ENCODE measurements at regions not wholly inside any gene's neighbourhood (a gene's known extent, or its start where the extent isn't known, plus 50 kb on each side); places are given as distances from the start of the nearest gene placed in this dataset.

- DNase-seq (ENCODE audit: low read depth, low spot score) = no peak
- Histone ChIP-seq H3K9me3 (ENCODE audit: control insufficient read depth, insufficient read depth, low read length) (no peaks in the 10 kb centered on the region), H3K27me3 (ENCODE audit: control insufficient read depth, insufficient read depth, low read length) (no peaks in the 10 kb centered on the region), H3K27ac (ENCODE audit: low read depth, low read length) (no peak overlapping the region), H3K4me3 (ENCODE audit: low read depth, low read length) (no peak overlapping the region)
- TF ChIP-seq, protein P1, sequence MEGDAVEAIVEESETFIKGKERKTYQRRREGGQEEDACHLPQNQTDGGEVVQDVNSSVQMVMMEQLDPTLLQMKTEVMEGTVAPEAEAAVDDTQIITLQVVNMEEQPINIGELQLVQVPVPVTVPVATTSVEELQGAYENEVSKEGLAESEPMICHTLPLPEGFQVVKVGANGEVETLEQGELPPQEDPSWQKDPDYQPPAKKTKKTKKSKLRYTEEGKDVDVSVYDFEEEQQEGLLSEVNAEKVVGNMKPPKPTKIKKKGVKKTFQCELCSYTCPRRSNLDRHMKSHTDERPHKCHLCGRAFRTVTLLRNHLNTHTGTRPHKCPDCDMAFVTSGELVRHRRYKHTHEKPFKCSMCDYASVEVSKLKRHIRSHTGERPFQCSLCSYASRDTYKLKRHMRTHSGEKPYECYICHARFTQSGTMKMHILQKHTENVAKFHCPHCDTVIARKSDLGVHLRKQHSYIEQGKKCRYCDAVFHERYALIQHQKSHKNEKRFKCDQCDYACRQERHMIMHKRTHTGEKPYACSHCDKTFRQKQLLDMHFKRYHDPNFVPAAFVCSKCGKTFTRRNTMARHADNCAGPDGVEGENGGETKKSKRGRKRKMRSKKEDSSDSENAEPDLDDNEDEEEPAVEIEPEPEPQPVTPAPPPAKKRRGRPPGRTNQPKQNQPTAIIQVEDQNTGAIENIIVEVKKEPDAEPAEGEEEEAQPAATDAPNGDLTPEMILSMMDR (IDR thresholded peaks at IDR 0.05; ENCODE audit: low read depth, low read length) = no peak
- ChIA-PET CTCF (no interaction called here), POLR2A (no interaction called here)
These were observed 119.7 kb upstream of the PJA2 start for GRCh38 chr5:109529520-109529919.

DNA sequence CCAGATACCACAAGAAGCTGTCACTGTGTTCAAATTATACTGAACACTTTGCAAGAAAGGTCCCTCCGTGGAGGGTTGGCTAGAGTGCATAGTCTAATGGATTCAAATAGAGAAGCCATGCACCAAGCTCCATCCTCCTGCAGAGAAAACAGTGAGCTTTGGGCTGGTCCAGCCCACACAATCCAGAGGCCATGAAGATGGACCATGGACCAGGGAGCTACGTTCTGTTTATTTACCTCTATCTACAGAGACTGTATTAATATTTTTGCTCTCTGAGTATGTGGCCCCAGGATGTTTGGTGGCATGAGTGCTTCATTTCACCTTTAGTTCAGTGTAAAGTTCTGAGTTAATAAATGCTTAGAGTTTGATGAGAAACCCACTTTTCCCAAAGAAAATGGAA, 114.8 kb upstream of the PJA2 start:
- no peak overlapping the region for H3K4me3 ChIP-seq (ENCODE audit: low read depth, low read length)
- POLR2A ChIA-PET = no interaction called here
- TF ChIP-seq, protein P1 (IDR thresholded peaks at IDR 0.05; ENCODE audit: low read depth, low read length) = no peak
- H3K9me3 ChIP-seq (ENCODE audit: control insufficient read depth, insufficient read depth, low read length) = no peaks in the 10 kb centered on the region
- CTCF ChIA-PET = no interaction called here
- H3K27ac ChIP-seq (ENCODE audit: low read depth, low read length) = no peak overlapping the region
- DNase-seq (ENCODE audit: low read depth, low spot score) = no peak
- H3K27me3 ChIP-seq (ENCODE audit: control insufficient read depth, insufficient read depth, low read length) = no peaks in the 10 kb centered on the region

DNA sequence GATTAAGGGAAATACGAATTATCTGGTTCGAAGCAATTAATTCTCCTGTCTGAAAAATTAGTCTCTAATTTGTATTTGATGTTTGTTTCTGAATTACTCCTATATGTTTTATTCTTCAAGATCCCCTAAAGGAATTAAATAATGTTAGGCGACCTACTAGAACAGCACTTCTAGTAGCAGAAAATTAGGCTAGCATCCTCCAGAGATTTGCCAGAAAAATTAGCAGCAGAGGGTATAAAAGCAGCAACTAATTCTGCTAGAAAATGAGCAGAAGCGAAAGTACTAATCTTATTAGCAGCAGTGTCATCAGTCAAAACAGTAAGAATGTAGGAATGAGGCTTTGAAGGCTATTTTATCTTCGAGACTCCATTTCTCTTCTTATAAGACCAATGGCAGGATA, 114.3 kb upstream of the PJA2 start:
- TF ChIP-seq, protein P1 (IDR thresholded peaks at IDR 0.05; ENCODE audit: low read depth, low read length) = no peak
- Histone ChIP-seq H3K9me3 (ENCODE audit: control insufficient read depth, insufficient read depth, low read length) (no peaks in the 10 kb centered on the region), H3K4me3 (ENCODE audit: low read depth, low read length) (no peak overlapping the region), H3K27me3 (ENCODE audit: control insufficient read depth, insufficient read depth, low read length) (no peaks in the 10 kb centered on the region), H3K27ac (ENCODE audit: low read depth, low read length) (no peak overlapping the region)
- no peak for DNase-seq (ENCODE audit: low read depth, low spot score)
- CTCF ChIA-PET = no interaction called here
- POLR2A ChIA-PET = no interaction called here

DNA sequence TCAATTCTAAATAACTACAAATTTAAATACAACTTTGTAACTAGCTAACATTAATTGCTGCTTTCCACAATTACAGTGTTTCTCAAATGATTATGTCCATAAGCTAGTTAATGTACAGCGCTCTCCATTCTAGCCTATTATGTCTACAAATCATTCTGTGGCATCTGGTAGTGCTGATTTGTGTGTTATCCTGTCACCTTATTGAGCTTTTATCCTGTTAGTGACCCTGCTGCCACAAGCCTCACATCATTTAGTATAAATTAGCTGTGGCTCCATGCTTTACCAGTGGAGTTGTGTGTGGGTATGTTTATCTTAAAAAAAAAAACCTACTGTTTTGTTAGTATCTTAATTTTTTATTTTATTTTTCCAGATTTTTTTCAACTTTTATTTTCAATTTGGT, 112.6 kb upstream of the PJA2 start:
- ChIA-PET POLR2A (no interaction called here), CTCF (no interaction called here)
- TF ChIP-seq, protein P1 (IDR thresholded peaks at IDR 0.05; ENCODE audit: low read depth, low read length) = no peak
- no peak overlapping the region for H3K4me3 ChIP-seq (ENCODE audit: low read depth, low read length)
- H3K27me3 ChIP-seq (ENCODE audit: control insufficient read depth, insufficient read depth, low read length) = no peaks in the 10 kb centered on the region
- H3K27ac ChIP-seq (ENCODE audit: low read depth, low read length) = no peak overlapping the region
- DNase-seq (ENCODE audit: low read depth, low spot score) = no peak
- H3K9me3 ChIP-seq (ENCODE audit: control insufficient read depth, insufficient read depth, low read length) = no peaks in the 10 kb centered on the region

DNA sequence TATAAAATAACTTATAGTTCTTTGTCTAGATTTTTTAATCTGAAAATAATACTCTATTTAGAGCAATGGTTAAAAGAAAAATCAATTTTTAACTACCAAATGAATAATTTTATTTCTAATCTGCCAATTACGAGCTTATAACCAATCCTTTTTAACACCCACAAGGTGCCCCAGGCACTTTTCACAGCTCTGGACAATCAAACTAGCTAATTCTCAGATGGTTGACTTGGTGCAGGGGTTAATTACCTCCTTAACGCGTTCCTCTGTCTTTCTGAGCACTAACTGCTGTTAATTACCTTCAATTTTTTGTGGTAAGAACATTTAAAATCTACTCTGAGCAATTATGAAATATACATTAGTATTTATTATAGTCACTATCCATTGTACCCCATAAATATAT, 109.6 kb upstream of the PJA2 start:
- DNase-seq (ENCODE audit: low read depth, low spot score) = no peak
- POLR2A ChIA-PET = no interaction called here
- Histone ChIP-seq H3K27me3 (ENCODE audit: control insufficient read depth, insufficient read depth, low read length) (no peaks in the 10 kb centered on the region), H3K27ac (ENCODE audit: low read depth, low read length) (no peak overlapping the region), H3K9me3 (ENCODE audit: control insufficient read depth, insufficient read depth, low read length) (no peaks in the 10 kb centered on the region), H3K4me3 (ENCODE audit: low read depth, low read length) (no peak overlapping the region)
- CTCF ChIA-PET = no interaction called here
- TF ChIP-seq, protein P1 (IDR thresholded peaks at IDR 0.05; ENCODE audit: low read depth, low read length) = no peak
